SK-N-SH (cell line): ENCODE measurements at regions not wholly inside any gene's neighbourhood (a gene's known extent, or its start where the extent isn't known, plus 50 kb on each side); places are given as distances from the start of the nearest gene placed in this dataset.

ENCODE experiments used
- CTCF ChIA-PET: fragments of 300-600, 350-600 bp; formaldehyde crosslinking; extraction: SDS; loops from one replicate; lab custom pipeline; 2021; lab: Yijun Ruan, JAX
- POLR2A ChIA-PET: fragments of 350-600 bp; sonication (Branson Sonifier 250); formaldehyde crosslinking; extraction: SDS; loops from one replicate; lab custom pipeline; 2020; ENCODE audit warnings: antibody characterized with exemption, inconsistent platforms; lab: Yijun Ruan, JAX
- DNase-seq: peaks from one replicate; pipeline ENCODE4 v3.0.0; 2012
- H2AFZ ChIP-seq: fragments of 200-600 bp; sonication (generic); 2 replicates; pipeline ENCODE4 v1.8.1; 2016; ENCODE audit warnings: antibody characterized with exemption, mild to moderate bottlenecking, low read depth
- H3F3A ChIP-seq: fragments of 200-600 bp; sonication (generic); replicated peaks from 2 replicates; pipeline ENCODE3; 2016; ENCODE audit warnings: antibody characterized with exemption, mild to moderate bottlenecking; ENCODE audit not compliant: insufficient read depth
- H3K27ac ChIP-seq, 2 experiments: fragments of 200-500 bp in 1 of 2; fragments of 200-600 bp in 1 of 2; sonication (Bioruptor generic) in 1 of 2; sonication (generic), shearing (Covaris generic) in 1 of 2; 2 replicates each; pipeline versions ENCODE4 v1.5.1 to v1.6.1; 2014 to 2016; ENCODE audit warnings: low read depth in 2 of 2, inconsistent platforms in 1 of 2, low read length in 1 of 2, mild to moderate bottlenecking in 1 of 2, mixed read lengths in 1 of 2
- H3K27me3 ChIP-seq: fragments of 200-600 bp; sonication (generic), shearing (Covaris generic); 2 replicates; pipeline ENCODE4 v1.6.1; 2016; ENCODE audit warnings: mixed run types; ENCODE audit not compliant: insufficient read depth
- H3K36me3 ChIP-seq, 2 experiments: fragments of 200-500 bp in 1 of 2; fragments of 200-600 bp in 1 of 2; sonication (Bioruptor generic) in 1 of 2; sonication (generic) in 1 of 2; replicated peaks in 1 of 2; 2 replicates each; pipeline versions ENCODE3 to v1.5.1; 2014 to 2016; ENCODE audit warnings: low read length in 1 of 2, mild to moderate bottlenecking in 1 of 2; ENCODE audit not compliant: insufficient read depth in 2 of 2, control insufficient read depth in 1 of 2
- H3K4me1 ChIP-seq, 2 experiments: fragments of 200-500 bp in 1 of 2; fragments of 200-600 bp in 1 of 2; sonication (Bioruptor generic) in 1 of 2; sonication (generic), shearing (Covaris generic) in 1 of 2; 2 replicates each; pipeline versions ENCODE4 v1.5.1 to v1.6.1; 2014 to 2016; ENCODE audit warnings: low read depth in 1 of 2, low read length in 1 of 2, mixed run types in 1 of 2; ENCODE audit not compliant: insufficient read depth in 2 of 2, control insufficient read depth in 1 of 2
- H3K4me2 ChIP-seq: fragments of 200-600 bp; sonication (generic), shearing (Covaris generic); 2 replicates; pipeline ENCODE4 v1.6.1; 2017; ENCODE audit warnings: mixed run types
- H3K4me3 ChIP-seq, 2 experiments: fragments of 200-500 bp in 1 of 2; fragments of 200-600 bp in 1 of 2; sonication (Bioruptor generic) in 1 of 2; sonication (generic), shearing (Covaris generic) in 1 of 2; 2 replicates each; pipeline versions ENCODE4 v1.5.1 to v1.8.1; 2014 to 2016; ENCODE audit warnings: low read depth in 2 of 2, inconsistent platforms in 1 of 2, low read length in 1 of 2, mild to moderate bottlenecking in 1 of 2, mixed read lengths in 1 of 2, moderate library complexity in 1 of 2
- H3K79me2 ChIP-seq: fragments of 200-600 bp; sonication (generic); 2 replicates; pipeline ENCODE4 v1.8.1; 2017; ENCODE audit warnings: mild to moderate bottlenecking; ENCODE audit not compliant: insufficient read depth
- H3K9ac ChIP-seq: fragments of 200-600 bp; sonication (generic); 2 replicates; pipeline ENCODE4 v1.6.1; 2017; ENCODE audit warnings: mixed run types
- H3K9me2 ChIP-seq: fragments of 200-600 bp; sonication (generic); 2 replicates; pipeline ENCODE4 v1.6.1; 2017; ENCODE audit warnings: mixed run types
- H3K9me3 ChIP-seq: fragments of 200-600 bp; sonication (generic); 2 replicates; pipeline ENCODE4 v1.6.1; 2017; ENCODE audit warnings: mixed run types, mild to moderate bottlenecking, moderate library complexity
- H4K20me1 ChIP-seq: fragments of 200-600 bp; sonication (generic); 2 replicates; pipeline ENCODE4 v1.6.1; 2017; ENCODE audit warnings: mild to moderate bottlenecking, mixed run types; ENCODE audit not compliant: insufficient read depth
- CTCF ChIP-seq: fragments of 200-600 bp; sonication (generic); IDR thresholded peaks from 2 replicates; pipeline ENCODE4 v1.6.1; 2017; ENCODE audit warnings: antibody characterized with exemption, mild to moderate bottlenecking, moderate library complexity
- ELF1 ChIP-seq: IDR thresholded peaks from 2 replicates; pipeline ENCODE4 v1.4.0; 2012
- GABPA ChIP-seq: IDR thresholded peaks from 2 replicates; pipeline ENCODE4 v1.4.0; 2012; ENCODE audit warnings: low read depth, mild to moderate bottlenecking
- GATA2 ChIP-seq: sonication (generic); formaldehyde crosslinking; IDR thresholded peaks from 2 replicates; pipeline ENCODE4 v1.5.0; 2020; ENCODE audit warnings: mild to moderate bottlenecking, missing genetic modification reagents
- IRF3 ChIP-seq: fragments of 150-350 bp; IDR thresholded peaks from 2 replicates; pipeline ENCODE4 v1.6.1; 2016; ENCODE audit warnings: mild to moderate bottlenecking, low read depth, low read length
- PBX3 ChIP-seq: IDR thresholded peaks from 2 replicates; pipeline ENCODE4; 2012
- RFX5 ChIP-seq: IDR thresholded peaks from 2 replicates; pipeline ENCODE4 v1.6.1; 2012; ENCODE audit warnings: mild to moderate bottlenecking, improper control_type of control experiment, low read length
- TAF1 ChIP-seq: IDR thresholded peaks from 2 replicates; pipeline ENCODE4 v1.6.1; 2012; ENCODE audit warnings: low read depth, mild to moderate bottlenecking, low read length, moderate library complexity, borderline replicate concordance
- TCF12 ChIP-seq: IDR thresholded peaks from 2 replicates; pipeline ENCODE4 v1.4.0; 2012
- USF1 ChIP-seq: IDR thresholded peaks from 2 replicates; pipeline ENCODE4 v1.4.0; 2012; ENCODE audit warnings: low read depth, borderline replicate concordance
- YY1 ChIP-seq: IDR thresholded peaks from 2 replicates; pipeline ENCODE4 v1.4.0; 2012; ENCODE audit warnings: low read depth, mild to moderate bottlenecking
- WGBS: methylation state at CpG from one replicate; pipeline ENCODE4 v1.1.6; 2017; ENCODE audit warnings: low lambda C conversion rate; 5-methylcytosine and 5-hydroxymethylcytosine counted together
- TF ChIP-seq, protein P1 (sequence below): fragments of 150-350 bp; IDR thresholded peaks from 2 replicates; pipeline ENCODE4 v1.6.1; 2017; ENCODE audit warnings: antibody characterized with exemption, low read length, low read depth, borderline replicate concordance

DNA sequence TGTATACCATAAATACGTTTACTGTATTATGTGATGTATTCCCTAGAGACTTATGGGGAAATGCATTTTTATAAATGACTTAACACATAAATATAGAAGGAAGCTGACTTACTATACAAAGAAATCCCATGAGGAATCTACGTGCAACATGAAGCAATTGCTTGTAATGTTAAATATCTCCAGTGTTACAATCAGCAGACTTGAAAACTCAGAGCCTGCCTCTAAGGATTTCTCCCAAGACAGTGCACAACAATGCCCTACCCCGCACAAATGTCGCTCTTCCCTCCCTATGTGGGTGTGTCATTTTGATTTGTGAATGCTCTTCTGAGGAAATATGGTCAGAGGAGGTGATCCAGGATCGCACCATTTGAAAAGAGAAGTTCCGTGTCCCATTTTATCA is 629.0 kb downstream of the NR2F2 start:
- no peaks in the 10 kb centered on the region for H3K27me3 ChIP-seq
- H3K4me1 ChIP-seq = no peaks in the 10 kb centered on the region
- H3F3A ChIP-seq = no peaks in the 10 kb centered on the region
- H3K4me3 ChIP-seq = no peak overlapping the region
- no peak for TF ChIP-seq GATA2 (CRISPR knock-in tag)
- TF ChIP-seq, protein P1, sequence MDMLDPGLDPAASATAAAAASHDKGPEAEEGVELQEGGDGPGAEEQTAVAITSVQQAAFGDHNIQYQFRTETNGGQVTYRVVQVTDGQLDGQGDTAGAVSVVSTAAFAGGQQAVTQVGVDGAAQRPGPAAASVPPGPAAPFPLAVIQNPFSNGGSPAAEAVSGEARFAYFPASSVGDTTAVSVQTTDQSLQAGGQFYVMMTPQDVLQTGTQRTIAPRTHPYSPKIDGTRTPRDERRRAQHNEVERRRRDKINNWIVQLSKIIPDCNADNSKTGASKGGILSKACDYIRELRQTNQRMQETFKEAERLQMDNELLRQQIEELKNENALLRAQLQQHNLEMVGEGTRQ = no peak
- TF ChIP-seq CTCF = no peak
- no peak for TF ChIP-seq IRF3
- TF ChIP-seq RFX5 = no peak
- TF ChIP-seq TCF12 = no peak
- TF ChIP-seq ELF1 = no peak
- no peak for TF ChIP-seq GABPA
- no peak for TF ChIP-seq PBX3
- no peak for TF ChIP-seq YY1
- TF ChIP-seq USF1 = no peak
- no peak for TF ChIP-seq TAF1
- H4K20me1 ChIP-seq = no peaks in the 10 kb centered on the region
- 11% methylated on average over 6 of the region's 6 CpGs for WGBS
- H3K27ac ChIP-seq = no peak overlapping the region
- H2AFZ ChIP-seq = no peak overlapping the region
- H3K9me2 ChIP-seq = no peaks in the 10 kb centered on the region
- H3K9ac ChIP-seq = no peak overlapping the region
- H3K79me2 ChIP-seq = no peaks in the 10 kb centered on the region
- DNase-seq = no peak
- H3K9me3 ChIP-seq = no peaks in the 10 kb centered on the region
- H3K4me2 ChIP-seq = no peak overlapping the region
- CTCF ChIA-PET = no interaction called here
- H3K36me3 ChIP-seq = no peaks in the 10 kb centered on the region
- POLR2A ChIA-PET = no interaction called here
